HG02571 (cell line): ENCODE measurements at regions not wholly inside any gene's neighbourhood (a gene's known extent, or its start where the extent isn't known, plus 50 kb on each side); places are given as distances from the start of the nearest gene placed in this dataset.
"Not testable (repeated sequence)": the region's sequence is repeated elsewhere in the genome, so short reads cannot be mapped to it uniquely, and the experiment has no call there.

Source experiments
- ATAC-seq: cut with Tn5 transposase; IDR thresholded peaks from one replicate; pipeline ENCODE4 v1.9.1; 2021; ENCODE audit warnings: mild to moderate bottlenecking, moderate library complexity; ENCODE audit not compliant: unreplicated experiment

DNA sequence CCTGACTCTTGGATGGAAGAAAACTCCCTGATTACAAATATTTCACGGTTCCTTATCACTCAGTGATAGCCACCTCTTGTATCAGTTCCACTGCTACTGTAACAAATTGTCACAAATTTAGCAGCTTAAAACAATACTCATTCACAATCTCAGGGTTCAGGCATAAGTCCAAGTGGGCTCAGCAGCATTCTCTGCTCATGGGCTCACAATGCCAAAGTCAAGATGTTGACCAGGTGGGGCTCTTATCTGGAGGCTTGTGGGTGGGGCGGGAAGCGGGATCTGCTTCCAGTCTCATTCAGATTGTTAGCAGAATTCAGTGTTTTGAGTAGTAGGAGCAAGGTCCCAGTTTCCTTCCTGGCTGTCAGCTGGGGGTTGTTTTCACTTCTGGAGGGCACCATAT is 137.3 kb upstream of the FAM78B start:
- ATAC-seq: no peak

- ATAC-seq: no peak
These were observed 138.6 kb upstream of the FAM78B start for GRCh38 chr1:166305371-166305770.

GRCh38 chr1:166307261-166308188 is 140.7 kb upstream of the FAM78B start:
- no peak for ATAC-seq

DNA sequence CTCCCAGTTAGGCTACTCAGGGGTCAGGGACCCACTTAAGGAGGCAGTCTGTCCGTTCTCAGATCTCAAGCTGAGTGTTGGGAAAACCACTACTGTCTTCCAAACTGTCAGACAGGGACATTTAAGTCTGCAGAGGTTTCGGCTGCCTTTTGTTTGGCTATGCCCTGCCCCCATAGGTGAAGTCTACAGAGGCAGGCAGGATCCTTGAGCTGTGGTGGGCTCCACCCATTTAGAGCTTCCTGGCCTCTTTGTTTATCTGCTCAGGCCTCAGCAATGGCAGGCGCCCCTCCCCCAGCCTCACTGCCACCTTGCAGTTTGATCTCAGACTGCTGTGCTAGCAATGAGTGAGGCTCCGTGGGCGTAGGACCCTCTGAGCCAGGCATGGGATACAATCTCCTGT is 149.5 kb upstream of the FAM78B start:
- not testable (repeated sequence) for ATAC-seq

- peak; percentile 61 for ATAC-seq
These were observed 155.7 kb upstream of the FAM78B start for GRCh38 chr1:166322470-166322869.

GRCh38 chr1:166327886-166328285 is 161.1 kb upstream of the FAM78B start:
- ATAC-seq: no peak

- no peak for ATAC-seq
These were observed 162.2 kb upstream of the FAM78B start for GRCh38 chr1:166328956-166329355.

DNA sequence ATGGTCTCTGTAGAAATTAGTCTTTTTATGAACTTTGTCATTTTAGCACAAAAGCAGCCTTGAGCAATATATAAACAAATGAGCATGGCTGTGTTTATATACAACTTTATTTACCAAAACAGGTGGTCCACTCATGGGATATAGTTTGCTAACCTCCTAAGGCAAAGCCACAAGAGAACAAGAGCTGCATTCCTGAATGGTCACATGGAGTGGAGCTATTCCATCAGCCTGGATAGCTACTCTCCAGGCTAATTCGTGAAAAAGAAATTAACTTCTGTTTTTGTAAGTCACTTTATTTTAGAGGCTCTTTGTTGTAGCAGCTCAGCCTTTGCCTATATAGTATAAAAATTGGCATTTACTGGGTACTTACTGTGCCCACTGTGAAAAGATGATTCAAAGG is 163.3 kb upstream of the FAM78B start:
- no peak for ATAC-seq

DNA sequence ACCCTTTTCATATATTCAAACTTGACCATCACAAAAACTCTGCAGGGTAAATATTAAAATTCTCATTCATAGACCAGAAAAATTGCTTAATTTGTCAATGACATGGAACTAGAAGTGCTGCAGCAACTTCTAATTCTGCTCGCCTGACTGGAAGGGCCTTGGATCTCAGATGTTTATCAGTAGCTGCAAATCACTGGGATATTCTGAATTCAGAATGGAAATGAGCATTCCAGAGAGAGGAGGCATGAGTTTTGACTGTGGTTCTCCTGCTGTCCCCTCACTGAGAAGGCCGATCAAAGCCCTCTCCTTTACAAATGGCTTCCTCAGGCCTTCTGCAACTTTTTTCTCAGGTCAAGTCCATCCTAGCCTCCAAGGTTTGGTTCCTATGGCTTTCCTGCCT is 171.3 kb upstream of the FAM78B start:
- ATAC-seq: no peak

GRCh38 chr1:166340709-166341108 is 173.9 kb upstream of the FAM78B start:
- ATAC-seq: no peak

GRCh38 chr1:166343276-166343675 is 176.5 kb upstream of the FAM78B start:
- no peak for ATAC-seq

- ATAC-seq: no peak
These were observed 183.7 kb upstream of the FAM78B start for GRCh38 chr1:166350490-166350889.

GRCh38 chr1:166351676-166352075 is 184.9 kb upstream of the FAM78B start:
- ATAC-seq: no peak

- no peak for ATAC-seq
These were observed 186.4 kb upstream of the FAM78B start for GRCh38 chr1:166353213-166353612.

DNA sequence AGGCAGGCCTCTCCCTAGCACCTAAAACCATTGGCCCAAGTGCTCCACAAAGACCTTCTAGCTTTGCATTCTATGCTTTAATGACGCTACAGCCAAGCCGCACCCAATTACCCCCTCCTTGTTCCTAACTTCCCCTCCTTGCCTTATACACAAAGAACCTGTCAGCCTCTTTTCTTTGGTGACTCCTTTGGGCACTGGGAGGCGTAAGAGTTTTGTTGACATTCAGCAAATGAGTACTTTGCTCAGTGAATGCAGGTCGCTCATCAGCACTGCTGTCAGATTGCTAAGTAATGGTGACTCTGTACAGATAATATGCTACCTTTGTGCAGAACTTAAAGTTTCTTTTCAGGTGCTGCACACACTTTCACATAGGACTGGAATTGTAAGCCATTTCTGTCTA is 187.6 kb upstream of the FAM78B start:
- no peak for ATAC-seq

GRCh38 chr1:166365081-166365480 is 198.3 kb upstream of the FAM78B start:
- no peak for ATAC-seq

GRCh38 chr1:166368030-166368429 is 201.2 kb upstream of the FAM78B start:
- ATAC-seq: no peak

DNA sequence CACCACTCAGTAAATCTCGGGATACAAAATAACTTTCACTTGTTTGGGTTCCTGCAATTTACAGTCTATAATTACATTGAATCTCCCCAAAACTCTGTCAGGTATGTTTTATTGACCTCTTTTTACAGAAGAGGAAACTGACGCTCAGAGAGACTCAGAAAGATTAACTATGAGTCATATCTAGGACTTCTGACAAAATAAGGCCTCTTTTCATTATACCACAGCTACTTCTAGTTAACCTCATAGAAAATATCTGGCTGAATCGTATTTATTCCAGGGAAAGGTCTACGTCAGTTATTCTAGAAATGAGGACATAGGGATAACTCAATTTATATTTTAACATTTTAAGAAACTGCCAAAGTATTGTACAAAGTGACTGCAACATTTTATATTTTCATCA is 211.1 kb upstream of the FAM78B start:
- ATAC-seq: no peak

DNA sequence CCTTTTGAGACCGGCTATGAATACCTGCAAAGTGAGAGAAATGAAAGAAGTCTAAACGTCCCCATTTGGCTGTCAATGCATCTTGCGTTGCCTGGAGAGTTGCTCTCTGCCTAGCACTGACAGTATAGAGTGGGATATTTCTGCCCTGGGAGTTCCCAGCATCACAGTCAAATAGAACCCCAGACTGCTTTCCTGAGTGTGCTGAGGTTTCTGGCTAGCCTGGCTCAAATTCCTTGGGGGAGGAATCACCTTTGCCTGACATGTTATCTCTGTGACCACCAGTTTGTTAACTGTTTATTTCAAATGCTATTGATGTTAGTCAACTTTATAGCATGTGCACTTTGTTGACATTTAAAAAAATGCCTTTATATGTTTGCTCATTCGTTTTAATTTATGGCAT is 212.0 kb upstream of the FAM78B start:
- no peak for ATAC-seq

GRCh38 chr1:166379447-166379846 is 212.6 kb upstream of the FAM78B start:
- no peak for ATAC-seq

DNA sequence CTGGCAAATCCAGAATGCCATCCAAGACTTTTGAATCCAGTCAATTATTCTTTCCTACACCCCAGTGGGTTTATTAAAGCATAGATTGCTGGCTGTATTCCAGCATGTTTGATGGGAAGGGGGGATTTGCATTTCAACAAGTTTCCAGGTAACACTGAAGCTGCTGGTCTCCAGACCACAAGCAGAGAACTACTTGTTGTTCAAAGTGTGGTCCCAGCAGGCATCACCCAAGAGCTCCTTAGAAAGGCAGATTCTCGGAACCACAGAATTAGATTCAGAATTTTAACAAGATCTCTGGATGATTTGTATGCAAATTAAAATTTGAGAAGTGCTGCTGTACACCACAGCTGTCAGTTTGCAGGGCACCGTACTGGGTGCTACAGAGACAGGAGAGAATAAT is 216.3 kb upstream of the FAM78B start:
- ATAC-seq: no peak

DNA sequence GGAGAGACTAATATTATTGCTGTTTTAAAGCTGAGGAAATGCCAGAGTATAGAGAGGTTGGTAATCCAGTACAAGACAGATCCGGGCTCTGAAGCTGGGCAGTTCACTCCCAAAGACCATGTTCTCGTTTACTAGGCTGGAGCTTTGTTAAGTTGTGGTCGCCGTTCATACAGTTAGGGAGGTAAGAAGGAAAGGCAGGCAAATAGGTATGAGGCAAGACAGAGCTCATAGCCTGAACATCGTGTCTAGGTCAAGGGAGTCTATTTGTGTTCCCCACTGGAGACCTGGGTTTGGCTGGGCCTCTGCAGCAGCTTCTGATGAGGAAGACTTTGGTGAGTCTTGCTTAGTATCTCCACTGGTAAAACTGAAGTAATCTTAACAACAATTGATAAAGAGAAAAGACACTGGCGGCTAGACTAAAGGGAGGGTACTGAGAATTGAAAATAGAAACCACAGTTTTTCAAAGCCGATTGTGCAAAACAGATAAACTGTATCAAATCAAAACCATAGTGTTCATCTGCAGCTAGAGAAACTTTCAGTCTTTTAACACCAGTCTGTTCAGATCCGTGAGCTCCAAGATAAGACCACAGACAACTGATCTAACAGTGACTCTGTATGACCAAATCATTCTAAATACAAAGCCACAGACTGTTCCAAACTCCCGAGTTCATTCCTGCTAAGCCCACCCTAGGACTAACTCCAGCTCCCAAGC is 217.0 kb upstream of the FAM78B start:
- ATAC-seq: no peak
